ENCODE measurements at regions not wholly inside any gene's neighbourhood (a gene's known extent, or its start where the extent isn't known, plus 50 kb on each side); places are given as distances from the start of the nearest gene placed in this dataset.
"Not testable (repeated sequence)": the region's sequence is repeated elsewhere in the genome, so short reads cannot be mapped to it uniquely, and the experiment has no call there.

- Histone ChIP-seq H3K4me1 (no peaks in the 10 kb centered on the region), H3K4me3 (no peak overlapping the region), H3K9me3 (peaks cover 0 to 1% of the 10 kb centered on the region in 2 donors), H3K27ac (no peak overlapping the region), H3K36me3 (no peaks in the 10 kb centered on the region), H3K27me3 (no peaks in the 10 kb centered on the region)
- intact Hi-C loops (cut with DNase I; ENCODE audit: low total_unique reads) = no loop called here
- TF ChIP-seq POLR2A (IDR thresholded peaks at IDR 0.05) (no peak), POLR2AphosphoS5 (IDR thresholded peaks at IDR 0.05) (no peak)
- TF ChIP-seq, protein P1, sequence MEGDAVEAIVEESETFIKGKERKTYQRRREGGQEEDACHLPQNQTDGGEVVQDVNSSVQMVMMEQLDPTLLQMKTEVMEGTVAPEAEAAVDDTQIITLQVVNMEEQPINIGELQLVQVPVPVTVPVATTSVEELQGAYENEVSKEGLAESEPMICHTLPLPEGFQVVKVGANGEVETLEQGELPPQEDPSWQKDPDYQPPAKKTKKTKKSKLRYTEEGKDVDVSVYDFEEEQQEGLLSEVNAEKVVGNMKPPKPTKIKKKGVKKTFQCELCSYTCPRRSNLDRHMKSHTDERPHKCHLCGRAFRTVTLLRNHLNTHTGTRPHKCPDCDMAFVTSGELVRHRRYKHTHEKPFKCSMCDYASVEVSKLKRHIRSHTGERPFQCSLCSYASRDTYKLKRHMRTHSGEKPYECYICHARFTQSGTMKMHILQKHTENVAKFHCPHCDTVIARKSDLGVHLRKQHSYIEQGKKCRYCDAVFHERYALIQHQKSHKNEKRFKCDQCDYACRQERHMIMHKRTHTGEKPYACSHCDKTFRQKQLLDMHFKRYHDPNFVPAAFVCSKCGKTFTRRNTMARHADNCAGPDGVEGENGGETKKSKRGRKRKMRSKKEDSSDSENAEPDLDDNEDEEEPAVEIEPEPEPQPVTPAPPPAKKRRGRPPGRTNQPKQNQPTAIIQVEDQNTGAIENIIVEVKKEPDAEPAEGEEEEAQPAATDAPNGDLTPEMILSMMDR (IDR thresholded peaks at IDR 0.05) = no peak
- no peak for DNase-seq (ENCODE audit: low spot score in 2 of 2)
Observed at GRCh38 chr16:22705799-22706198, 108.2 kb upstream of the HS3ST2 start.

GRCh38 chr16:22710326-22710725, 103.6 kb upstream of the HS3ST2 start:
- TF ChIP-seq POLR2A (IDR thresholded peaks at IDR 0.05) (no peak), POLR2AphosphoS5 (IDR thresholded peaks at IDR 0.05) (no peak)
- TF ChIP-seq, protein P1 (IDR thresholded peaks at IDR 0.05) = no peak
- no peaks in the 10 kb centered on the region for H3K27me3 ChIP-seq
- H3K27ac ChIP-seq = no peak overlapping the region
- intact Hi-C loops (cut with DNase I; ENCODE audit: low total_unique reads) = no loop called here
- H3K9me3 ChIP-seq = peaks cover 17 to 30% of the 10 kb centered on the region in 2 donors
- H3K4me3 ChIP-seq = no peak overlapping the region
- no peak for DNase-seq (ENCODE audit: low spot score in 2 of 2)
- no peaks in the 10 kb centered on the region for H3K36me3 ChIP-seq
- no peaks in the 10 kb centered on the region for H3K4me1 ChIP-seq

GRCh38 chr16:22711847-22712246, 102.1 kb upstream of the HS3ST2 start:
- Histone ChIP-seq H3K9me3 (peaks cover 17 to 30% of the 10 kb centered on the region in 2 donors), H3K4me3 (no peak overlapping the region), H3K27ac (no peak overlapping the region), H3K27me3 (no peaks in the 10 kb centered on the region), H3K36me3 (no peaks in the 10 kb centered on the region), H3K4me1 (no peaks in the 10 kb centered on the region)
- DNase-seq (ENCODE audit: low spot score in 2 of 2) = no peak
- TF ChIP-seq POLR2AphosphoS5 (IDR thresholded peaks at IDR 0.05) (no peak), POLR2A (IDR thresholded peaks at IDR 0.05) (no peak)
- TF ChIP-seq, protein P1 (IDR thresholded peaks at IDR 0.05) = no peak
- intact Hi-C loops (cut with DNase I; ENCODE audit: low total_unique reads) = no loop called here

DNA sequence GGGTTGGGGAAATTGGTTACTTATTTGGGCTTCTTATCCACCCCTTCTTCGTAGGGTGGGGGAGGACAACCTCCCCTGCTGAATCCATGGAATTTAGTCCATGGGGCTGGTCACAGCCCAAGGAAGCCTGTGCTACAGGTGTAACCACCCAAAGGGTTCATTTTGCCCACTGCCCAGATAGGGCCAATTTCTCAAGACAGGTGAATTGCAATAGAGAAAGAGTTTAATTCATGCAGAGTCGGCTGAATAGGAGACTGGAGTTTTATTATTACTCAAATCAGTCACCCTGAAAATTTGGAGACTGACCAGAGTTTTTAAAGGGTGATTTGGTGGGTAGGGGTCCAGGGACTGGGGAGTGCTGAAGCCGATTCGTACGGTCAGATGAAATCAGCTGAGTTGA, 101.5 kb upstream of the HS3ST2 start:
- no peaks in the 10 kb centered on the region for H3K36me3 ChIP-seq
- no peak overlapping the region for H3K4me3 ChIP-seq
- TF ChIP-seq POLR2A (IDR thresholded peaks at IDR 0.05) (no peak), POLR2AphosphoS5 (IDR thresholded peaks at IDR 0.05) (no peak)
- TF ChIP-seq, protein P1 (IDR thresholded peaks at IDR 0.05) = no peak
- intact Hi-C loops (cut with DNase I; ENCODE audit: low total_unique reads) = no loop called here
- DNase-seq (ENCODE audit: low spot score in 2 of 2) = no peak
- H3K9me3 ChIP-seq = peaks cover 17 to 30% of the 10 kb centered on the region in 2 donors
- H3K27me3 ChIP-seq = no peaks in the 10 kb centered on the region
- H3K4me1 ChIP-seq = no peaks in the 10 kb centered on the region
- no peak overlapping the region for H3K27ac ChIP-seq

- H3K27ac ChIP-seq; H3K9me3 ChIP-seq; intact Hi-C loops (cut with DNase I; ENCODE audit: low total_unique reads); H3K4me3 ChIP-seq; H3K36me3 ChIP-seq; H3K27me3 ChIP-seq; H3K4me1 ChIP-seq; DNase-seq (ENCODE audit: low spot score in 2 of 2): not testable (repeated sequence)
Observed at GRCh38 chr16:22718598-22718997, 95.4 kb upstream of the HS3ST2 start.

- no peak for DNase-seq (ENCODE audit: low spot score in 2 of 2)
- no peaks in the 10 kb centered on the region for H3K36me3 ChIP-seq
- no peak overlapping the region for H3K27ac ChIP-seq
- H3K27me3 ChIP-seq = no peaks in the 10 kb centered on the region
- TF ChIP-seq POLR2A (IDR thresholded peaks at IDR 0.05) (no peak), POLR2AphosphoS5 (IDR thresholded peaks at IDR 0.05) (no peak)
- TF ChIP-seq, protein P1 (IDR thresholded peaks at IDR 0.05) = no peak
- H3K4me1 ChIP-seq = no peaks in the 10 kb centered on the region
- no peaks in the 10 kb centered on the region for H3K9me3 ChIP-seq
- H3K4me3 ChIP-seq = no peak overlapping the region
- intact Hi-C loops (cut with DNase I; ENCODE audit: low total_unique reads) = no loop called here
Observed at GRCh38 chr16:22719945-22720344, 94.0 kb upstream of the HS3ST2 start.
